ENCODE measurements at regions not wholly inside any gene's neighbourhood (a gene's known extent, or its start where the extent isn't known, plus 50 kb on each side); places are given as distances from the start of the nearest gene placed in this dataset.
"Not testable (repeated sequence)": the region's sequence is repeated elsewhere in the genome, so short reads cannot be mapped to it uniquely, and the experiment has no call there.

DNA sequence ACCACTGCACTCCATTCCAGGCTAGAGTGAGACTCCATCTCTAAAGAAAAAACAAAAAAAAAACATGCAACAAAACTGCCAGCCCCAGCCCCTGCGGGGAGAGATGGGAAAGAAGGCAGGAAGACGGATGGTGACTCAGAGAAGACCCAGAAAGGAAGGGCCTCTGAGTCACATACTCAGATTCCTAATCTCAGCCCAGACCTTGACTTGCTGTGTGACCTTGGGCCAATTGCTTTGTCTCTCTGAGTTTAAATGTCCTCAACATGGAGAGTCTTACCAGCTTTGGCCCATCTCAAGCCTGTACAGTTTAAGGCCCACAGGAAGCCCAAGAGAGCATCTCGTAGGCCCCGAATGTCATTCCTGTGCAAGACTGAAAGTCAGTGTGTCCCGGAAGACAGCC lies 86.5 kb upstream of the LHX1 start:
- no peak for DNase-seq

DNA sequence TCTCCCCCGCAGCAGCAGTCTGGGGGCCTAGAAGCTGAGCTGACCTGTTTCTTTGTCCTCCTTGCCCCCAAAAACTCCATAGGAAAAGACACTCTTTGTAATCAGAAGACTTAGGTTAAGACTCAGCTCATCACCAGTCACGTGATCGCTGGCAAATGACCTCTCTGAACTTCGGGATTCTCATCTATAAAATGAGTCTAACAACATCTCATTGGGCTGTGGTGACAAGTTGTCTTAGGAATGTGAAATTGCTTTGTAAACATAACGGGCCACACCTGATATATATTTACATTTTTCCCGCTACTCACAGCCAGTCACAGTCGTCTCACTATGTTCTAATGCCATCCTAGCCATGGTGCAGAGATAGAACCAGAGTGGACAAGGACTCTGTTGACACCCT lies 86.0 kb upstream of the LHX1 start:
- no peak for DNase-seq

DNA sequence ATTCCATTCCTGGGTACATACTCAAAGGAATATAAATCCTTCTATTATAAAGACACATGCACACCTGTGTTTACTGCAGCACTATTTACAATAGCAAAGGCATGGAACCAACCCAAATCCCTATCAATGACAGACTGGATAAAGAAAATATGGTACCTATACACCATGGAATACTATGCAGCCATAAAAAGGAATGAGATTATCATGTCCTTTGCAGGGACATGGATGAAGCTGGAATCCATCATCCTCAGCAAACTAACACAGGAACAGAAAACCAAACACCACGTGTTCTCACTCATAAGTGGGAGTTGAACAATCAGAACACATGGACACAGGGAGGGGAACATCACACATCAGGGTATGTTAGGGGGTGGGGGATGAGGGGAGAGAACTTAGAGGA lies 84.8 kb upstream of the LHX1 start:
- not testable (repeated sequence) for DNase-seq

DNA sequence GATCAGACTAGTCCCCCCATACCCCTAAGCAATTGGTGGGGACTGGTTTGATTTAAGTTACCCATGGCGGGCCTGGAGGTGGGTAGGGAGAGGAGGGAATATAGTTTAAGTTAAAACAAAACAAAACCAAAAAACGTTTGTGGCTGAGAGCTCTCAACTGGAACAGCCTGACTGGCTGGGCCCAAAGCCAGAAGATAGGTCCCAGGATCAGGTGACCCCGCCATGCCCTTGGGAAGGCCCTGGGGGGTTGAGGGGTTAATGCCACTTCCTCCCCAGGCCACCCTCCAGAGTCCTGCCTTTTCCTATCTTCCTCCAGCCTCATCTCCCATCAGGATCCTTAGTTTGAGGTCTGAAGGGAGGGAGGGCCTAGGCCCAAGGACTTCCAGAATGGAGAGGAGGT lies 82.3 kb upstream of the LHX1 start:
- DNase-seq: no peak

DNA sequence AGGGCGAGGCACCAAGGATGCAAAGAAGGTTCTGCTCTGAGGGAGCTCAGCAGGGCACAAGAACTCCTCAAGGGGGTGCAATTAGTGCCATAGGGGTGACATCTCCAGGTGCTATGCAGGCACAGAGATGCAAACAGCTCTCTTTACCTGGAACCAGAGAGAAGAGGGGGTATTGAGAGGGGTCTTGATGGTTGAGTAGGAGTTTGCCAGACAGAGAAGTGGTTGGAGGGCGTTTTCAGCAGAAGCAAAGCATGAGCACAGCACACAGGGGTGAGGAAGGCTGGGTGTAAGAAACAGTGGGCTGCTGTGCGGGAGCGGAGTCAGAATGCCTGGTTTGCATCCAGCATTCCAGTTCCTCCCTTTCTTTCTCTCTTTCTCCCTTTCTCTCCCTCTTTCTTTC lies 81.8 kb upstream of the LHX1 start:
- no peak for DNase-seq

DNA sequence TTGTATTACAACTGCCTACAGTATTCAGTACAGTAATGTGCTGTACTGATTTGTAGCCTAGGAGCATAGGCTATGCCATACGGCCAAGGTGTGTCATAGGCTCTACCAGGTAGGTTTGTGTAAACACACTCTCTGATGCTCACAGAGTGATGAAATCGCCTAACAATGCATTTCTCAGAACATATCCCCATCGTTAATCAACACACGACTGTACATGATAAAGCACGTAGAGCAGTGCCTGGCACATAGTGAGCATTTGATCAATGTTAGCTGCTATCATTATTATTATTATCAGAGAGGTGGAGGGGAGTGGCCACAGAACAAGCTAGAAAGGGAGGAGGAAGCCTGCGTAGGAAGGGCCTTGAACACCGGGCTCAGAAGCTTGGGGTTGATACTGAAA lies 81.1 kb upstream of the LHX1 start:
- DNase-seq: no peak

DNA sequence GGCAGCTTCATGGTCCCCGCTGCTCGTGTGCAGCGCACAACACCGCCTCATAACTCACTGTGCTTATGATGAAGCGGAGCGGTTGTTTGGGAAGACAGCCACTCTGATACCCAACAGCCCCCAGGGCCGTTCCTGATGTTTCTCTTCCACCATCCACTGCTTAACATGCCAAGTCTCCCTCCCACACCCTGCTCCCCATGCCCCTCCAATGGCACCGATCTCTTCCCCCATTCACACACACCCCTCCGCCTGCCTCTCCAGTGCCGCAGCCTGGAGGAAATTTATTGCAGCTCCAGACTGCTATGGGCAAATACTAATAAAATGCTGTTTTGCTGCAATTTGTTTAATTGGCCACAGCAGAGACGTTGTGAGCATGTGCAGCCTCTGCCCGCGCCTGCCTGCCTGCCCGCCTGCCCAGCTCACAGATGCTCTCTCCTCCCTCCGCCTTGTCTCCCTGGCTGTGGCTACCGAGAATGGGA lies 80.3 kb upstream of the LHX1 start:
- DNase-seq: no peak

DNA sequence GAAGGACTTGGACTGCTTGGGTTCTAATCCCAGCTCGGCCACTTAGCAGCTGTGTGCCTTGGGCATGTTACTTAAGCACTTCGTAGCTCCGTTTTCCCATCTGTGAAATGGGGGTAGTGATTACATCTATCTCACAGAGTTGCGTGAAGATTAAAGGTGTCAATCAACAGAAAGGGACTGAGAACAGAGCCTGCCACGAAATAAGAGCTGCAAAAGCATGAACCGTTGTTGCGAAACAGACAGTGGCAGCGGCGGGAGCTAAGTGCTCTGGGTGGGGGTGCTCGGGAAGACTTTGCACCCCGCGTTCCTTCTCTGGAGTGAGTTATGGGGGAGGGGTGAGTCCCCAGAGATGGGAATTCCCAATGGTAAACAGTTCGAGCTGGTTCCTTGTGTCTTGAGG lies 79.6 kb upstream of the LHX1 start:
- no peak for DNase-seq

DNA sequence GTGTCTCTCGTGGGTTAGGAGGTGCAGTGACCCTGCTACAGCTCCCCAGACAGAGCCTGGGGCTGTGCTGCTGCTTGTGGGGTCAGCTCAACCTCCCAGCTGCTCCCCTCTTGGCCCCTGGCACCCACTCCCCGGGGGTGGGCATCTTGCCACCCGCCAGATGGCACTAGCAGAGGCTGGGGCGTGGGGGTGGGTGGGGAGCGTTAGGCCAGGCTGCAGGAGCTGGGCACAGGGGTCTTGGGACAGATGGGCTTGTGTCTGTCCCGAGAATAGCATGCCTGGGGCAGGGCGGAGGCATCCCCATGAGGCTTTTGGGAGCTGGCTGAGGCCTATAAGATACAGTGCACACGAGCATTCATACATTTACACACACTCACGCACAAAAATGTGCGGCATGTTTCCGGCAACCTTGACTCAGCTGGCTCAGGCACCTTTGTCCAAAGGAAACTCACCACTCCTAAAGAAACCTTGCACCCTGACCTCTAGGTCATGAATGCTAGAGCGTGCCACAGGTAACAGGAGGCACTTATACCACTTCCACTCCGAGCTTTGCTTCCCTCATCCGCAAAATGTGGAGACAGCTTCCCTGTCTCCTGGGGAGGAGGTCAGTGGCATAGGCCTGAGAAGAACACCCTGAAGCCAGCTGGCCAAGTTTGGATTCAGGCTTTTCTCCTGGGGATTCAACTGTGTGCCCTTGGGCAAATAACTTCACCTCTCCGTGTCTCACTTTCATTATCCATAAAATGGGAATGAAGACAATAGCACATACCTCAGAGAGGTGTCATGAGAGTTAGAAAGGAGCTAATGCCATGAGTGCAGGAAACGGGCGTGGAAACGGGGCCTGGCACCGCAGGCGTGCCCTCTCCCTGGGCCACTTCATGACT lies 78.9 kb upstream of the LHX1 start:
- DNase-seq: no peak

DNA sequence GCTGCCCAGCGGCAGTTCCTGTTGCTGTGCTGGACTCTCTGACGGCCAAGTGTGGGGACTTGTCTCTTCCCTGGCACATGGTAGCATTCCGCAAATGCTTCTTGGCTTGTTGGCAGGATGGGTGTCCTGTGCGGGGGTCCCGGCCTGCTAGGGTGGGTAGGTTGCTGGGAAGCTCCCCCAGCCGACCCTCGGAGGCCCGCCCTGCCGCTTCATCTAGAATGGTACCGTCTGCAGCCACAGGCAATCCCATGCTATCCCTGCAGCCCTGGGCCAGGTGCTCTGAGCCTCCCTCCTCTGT lies 78.3 kb upstream of the LHX1 start:
- DNase-seq: no peak

DNA sequence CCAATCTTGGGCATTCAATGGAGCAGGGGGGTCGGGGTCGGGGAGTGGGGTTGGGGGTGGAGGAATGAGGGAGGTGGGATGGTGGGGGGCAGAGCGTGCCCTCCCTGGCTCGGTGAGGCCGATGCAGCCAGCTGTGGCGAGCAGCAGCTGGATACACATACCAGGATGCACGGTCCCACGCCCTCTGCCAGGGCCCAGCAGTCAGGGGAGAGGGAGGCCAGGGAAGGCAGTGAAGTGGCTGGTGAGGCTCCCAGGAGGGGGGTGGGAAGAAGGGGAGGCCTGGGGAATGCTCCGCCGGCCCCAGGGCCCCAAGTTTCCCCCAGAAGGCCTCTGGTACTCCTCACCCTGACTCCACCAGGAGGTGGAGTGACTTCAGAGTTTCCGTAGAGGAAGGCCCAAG lies 77.6 kb upstream of the LHX1 start:
- DNase-seq: no peak

DNA sequence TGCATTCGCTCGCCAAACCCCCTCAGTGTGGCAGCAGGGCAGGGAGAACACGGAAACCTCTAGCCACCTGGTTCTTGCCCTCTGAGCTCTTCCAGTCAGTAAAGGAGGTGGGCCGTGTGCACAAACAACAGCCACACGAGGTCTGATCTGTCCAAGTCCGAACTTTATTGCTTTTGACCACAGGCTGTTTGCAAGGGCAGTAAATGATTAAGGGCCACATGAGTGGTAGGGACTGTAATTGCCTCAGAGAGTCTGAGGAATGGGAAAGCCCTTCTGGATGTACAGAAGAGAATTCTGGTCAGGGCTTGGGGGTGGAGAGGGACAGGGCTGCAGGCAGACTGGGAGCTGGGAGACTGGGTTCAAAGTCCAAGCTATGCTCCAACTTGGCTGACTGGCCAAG lies 75.7 kb upstream of the LHX1 start:
- DNase-seq: no peak

DNA sequence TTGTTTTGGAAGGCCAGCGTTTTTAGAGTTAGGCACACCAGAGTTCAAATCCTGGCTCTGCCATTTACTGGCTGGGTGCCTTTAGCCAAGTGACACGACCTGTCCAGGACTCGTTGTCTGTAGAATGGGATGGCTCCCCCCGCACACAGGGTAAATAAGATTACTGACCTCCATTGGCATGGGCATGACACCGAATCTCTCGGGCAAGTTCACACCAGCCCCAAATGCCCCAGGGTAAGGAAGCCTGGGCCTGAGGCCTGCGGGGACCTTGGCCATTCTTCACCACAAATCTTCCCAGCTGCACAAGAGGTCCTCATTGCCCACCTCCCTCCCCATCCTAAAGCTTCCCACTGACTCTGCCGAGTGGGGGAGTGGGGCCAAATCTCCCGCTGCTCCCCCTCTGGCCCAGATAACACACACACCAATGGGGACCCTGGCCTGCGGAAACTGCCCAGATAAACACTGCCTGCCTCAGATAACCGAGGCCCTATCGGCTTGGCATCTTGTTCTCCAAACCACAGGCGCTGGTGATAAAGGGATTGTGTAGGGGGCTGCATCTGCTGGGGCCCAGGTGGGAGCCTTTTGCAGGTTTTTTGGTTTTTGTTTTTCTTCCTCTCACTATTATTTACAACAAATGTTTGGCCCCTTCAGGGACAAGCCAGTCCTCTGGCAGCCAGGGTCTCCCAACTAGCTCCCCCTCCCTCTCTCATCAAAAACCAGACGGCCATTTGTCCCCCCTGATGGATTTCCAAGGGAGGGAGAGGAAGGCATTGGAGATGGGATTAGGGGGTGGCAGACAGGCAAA lies 75.0 kb upstream of the LHX1 start:
- DNase-seq: no peak

DNA sequence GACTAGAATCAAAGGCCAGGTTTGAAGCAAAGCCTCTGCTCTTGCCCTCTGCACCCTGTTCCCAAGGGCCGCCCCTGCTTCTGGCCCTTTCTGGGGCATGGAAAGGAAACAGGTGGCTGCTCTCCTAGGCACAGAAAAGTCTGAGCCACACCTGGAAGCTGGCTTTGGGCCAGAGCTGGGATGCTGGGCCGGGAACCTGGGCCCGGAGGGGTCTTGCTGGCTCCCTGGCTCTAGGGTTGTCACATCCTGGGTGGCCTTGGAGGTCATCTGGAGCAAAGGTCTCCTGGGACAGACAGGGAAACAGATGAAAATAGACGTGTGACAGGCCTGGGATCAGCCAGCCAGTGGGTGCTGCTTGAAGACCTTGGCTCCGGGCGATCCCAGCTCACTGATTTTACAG lies 74.1 kb upstream of the LHX1 start:
- DNase-seq: no peak

DNA sequence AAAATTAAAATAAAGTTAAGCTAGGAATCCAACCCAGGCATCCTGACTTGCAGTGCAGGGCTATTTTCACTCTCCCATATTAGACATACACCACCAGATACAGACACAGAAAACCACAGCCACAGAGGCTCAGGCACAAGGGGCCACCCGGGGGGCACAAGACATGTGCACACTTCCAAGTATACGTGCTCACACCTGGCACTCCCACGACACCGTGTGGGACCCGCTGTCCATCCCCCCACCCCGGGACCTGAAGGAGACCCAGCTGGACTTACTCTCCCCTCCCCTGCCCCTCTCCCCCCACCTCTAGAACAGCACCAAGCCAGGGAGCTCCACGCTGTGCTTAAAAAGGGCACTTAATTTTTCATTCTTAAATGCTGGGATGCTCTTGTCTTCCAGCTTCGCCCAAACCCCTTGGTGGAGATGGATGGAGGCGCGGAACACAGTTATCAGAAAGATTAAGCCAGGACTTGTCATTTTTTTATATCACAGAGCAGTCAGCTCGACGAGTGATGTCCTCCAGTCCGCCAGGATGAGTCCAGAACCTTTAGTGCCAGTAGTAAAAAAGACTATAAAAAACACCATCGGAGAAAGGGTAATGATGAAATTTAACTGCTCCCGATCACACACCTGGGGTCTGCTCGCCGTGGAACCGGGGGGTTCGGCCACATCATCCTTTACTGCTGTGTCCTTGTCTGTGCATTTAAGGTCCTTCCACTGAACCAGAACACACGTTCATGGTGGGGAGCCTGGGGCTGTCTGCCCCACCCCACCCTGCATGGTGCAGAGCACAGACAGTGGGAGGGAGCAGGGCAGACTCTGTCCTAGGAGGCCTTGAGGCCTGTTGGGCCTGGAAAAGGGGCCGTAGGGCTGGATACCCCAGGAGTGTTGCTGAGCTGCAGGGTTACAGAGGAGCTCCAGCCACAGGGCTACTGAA lies 73.3 kb upstream of the LHX1 start:
- DNase-seq: no peak

DNA sequence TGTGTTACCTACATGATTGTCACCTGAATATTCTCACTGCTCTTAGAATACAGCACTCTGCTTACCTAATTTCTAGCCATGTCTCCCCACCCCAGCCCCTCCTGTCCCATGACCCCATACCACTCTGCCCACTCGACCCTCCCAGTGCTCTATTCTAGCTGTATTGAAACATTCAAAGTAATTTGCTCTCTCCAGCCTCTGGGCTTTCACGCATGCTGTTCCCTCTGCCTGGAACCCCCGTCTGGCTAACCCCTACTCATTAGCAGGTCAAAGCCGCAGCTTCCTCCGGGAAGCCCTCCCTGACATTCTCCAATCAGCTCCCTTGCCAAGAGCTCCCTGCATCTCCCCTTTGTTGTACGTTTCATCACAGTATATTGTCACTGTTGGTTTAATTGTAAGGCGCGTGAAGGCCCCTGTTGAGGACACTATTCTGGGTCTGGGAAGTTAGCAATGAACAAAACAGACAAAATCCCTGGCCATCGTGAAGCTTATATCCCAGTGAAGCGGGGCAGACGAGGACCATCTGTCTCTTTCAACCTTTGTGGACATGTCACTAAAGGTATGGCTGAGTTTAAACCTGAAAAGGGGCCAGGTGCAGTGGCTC lies 72.3 kb upstream of the LHX1 start:
- no peak for DNase-seq

DNA sequence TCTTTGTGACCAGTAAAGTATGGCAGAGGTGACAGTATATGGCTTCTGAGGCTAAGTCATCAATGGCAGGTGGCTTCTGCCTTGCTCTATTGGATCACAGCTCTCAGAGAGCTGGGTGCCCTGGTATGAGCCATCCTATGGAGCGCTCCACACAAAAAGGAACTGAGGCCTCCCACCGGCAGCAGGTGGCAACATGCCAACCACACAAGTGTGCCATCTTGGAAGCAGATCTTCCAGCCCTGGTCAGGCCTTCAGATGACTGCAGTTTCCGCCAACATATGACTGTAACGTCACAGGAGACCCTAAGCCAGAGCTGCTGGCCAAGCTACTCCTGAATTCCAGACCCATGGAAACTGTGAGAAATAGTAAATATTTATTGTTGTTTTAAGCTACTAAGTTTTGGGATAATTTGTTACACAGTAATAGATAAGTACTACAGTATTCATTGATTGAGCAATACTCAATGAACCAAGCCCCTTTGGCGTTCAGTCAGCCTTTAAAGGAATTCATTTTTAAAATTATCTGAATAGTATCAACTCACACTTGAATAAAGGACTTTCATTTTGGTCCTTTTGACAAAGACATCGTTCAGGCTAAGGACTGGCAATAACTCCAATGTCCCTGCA lies 69.4 kb upstream of the LHX1 start:
- DNase-seq: no peak

DNA sequence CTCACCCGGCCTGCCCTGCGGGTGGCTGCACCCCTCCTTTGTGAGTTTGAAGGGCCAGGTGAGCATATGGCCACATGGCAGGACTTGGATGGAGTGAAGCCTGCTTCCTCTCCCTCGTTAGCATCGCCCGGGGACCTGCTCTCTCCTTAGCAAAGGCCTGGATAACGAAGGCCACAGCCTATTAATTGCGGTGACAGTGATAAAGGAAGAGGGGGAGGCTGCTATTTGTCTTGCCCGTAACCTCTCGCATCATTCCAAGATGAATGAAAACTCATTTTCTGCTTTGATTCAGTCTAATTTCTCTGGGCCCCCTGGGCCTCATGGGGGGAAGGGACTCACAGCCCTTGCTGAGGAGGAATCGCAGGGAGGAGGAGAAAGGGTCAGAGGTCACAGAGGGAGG lies 68.5 kb upstream of the LHX1 start:
- no peak for DNase-seq

DNA sequence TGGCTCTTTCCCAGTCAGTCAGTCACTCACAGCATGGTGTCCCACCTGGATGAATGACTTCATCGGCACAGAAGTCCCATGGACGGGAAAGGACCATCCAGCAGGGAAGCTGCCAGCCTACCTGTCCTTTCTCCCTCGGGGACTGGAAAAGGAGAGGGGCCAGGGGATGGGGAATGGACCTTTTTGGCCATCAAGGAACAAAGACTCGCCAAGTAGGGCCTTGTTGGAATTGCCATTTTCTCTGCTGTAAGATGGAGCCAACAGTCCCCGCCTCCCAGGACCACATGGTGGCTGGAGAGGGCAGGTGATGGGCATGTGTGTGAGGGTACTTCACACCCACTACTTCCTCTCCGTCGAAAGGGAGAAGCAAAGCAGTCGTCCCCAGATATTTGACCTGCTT lies 67.8 kb upstream of the LHX1 start:
- no peak for DNase-seq

DNA sequence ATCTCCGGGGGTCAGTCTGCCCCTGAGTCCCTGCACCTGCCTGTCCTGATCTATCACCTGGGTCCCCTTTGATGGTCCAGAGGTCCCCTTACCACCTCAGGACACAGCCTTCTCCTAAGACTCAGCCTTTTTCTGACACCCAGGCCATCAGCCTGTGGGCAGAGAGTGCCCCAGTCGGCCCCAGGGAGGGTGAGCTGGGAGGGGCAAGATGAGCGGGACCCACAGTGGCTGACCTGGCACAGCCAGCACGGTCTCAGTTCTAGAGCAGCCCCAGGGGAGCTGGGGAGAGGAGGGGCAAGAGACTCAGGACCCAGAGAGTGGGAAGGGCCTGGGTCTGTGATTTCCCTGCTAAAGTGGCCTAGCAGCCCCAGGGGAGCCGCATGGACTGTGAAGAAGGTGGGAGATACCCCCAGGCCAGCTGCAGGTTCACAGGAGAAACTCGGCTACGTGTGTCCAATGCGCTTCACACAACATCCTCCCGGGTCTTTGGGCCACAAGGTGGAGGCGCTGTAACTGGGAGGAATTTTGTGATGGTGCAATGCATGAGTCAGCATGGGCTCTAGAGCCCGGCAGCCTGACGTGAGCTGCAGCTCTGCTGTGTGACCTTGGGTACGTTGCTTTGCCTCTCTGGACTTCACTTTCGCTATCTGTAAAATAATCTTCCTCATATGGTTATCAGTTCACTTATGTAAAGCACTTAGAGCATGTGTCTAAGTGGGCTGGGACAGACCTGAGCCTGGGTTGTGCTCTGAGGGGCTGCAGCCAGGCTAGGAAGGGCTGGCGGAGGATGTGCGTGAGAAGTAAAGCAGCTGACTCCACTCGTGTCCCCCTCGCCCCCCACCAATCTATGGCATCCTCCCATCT lies 67.2 kb upstream of the LHX1 start:
- DNase-seq: no peak

DNA sequence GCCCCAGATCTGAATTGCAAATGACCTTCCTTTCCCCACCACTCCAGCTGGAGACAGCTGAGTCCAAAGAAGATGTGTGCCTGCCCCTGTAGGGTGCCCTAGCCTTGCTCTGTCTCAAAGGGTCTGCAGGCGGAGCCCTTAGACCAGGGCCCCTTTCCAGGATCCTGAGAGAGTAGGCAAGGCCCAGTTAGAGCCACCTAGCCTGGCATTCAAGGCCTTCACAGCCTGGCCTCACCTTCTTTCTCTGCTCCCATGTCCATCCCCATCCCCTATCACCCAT lies 66.6 kb upstream of the LHX1 start:
- no peak for DNase-seq
